Osteoblast (primary cell): ENCODE measurements at regions not wholly inside any gene's neighbourhood (a gene's known extent, or its start where the extent isn't known, plus 50 kb on each side); places are given as distances from the start of the nearest gene placed in this dataset.
A peak's percentile ranks its signal among the peaks of the same experiment; 100 is the strongest.

Experiments used
- DNase-seq: peaks from one replicate; pipeline ENCODE4 v3.0.0; 2011; ENCODE audit warnings: low spot score, mixed read lengths; ENCODE audit not compliant: insufficient read length; ENCODE audit errors: missing footprints
- H2AFZ ChIP-seq: 2 replicates; pipeline ENCODE4 v1.6.0; 2011; ENCODE audit warnings: mild to moderate bottlenecking, low read length
- H3K27ac ChIP-seq: 2 replicates; pipeline ENCODE4 v1.5.1; 2011; ENCODE audit warnings: mild to moderate bottlenecking, low read depth, low read length, moderate library complexity
- H3K27me3 ChIP-seq: 2 replicates; pipeline ENCODE4 v1.6.0; 2012; ENCODE audit warnings: mild to moderate bottlenecking, control low read depth, inconsistent platforms, low read length, moderate library complexity; ENCODE audit not compliant: insufficient read depth
- H3K36me3 ChIP-seq: 2 replicates; pipeline ENCODE4 v1.5.1; 2011; ENCODE audit warnings: mild to moderate bottlenecking, low read length, control low read depth, moderate library complexity; ENCODE audit not compliant: insufficient read depth
- H3K4me1 ChIP-seq: 2 replicates; pipeline ENCODE4 v1.5.1; 2011; ENCODE audit warnings: mild to moderate bottlenecking, low read length, control low read depth, moderate library complexity; ENCODE audit not compliant: insufficient read depth
- H3K4me2 ChIP-seq: 2 replicates; pipeline ENCODE4 v1.6.0; 2011; ENCODE audit warnings: mild to moderate bottlenecking, low read length; ENCODE audit not compliant: insufficient read depth
- H3K4me3 ChIP-seq: fragments of 200-600 bp; sonication (generic); 3 replicates; pipeline ENCODE4 v1.5.1; 2012; ENCODE audit warnings: mild to moderate bottlenecking, low read length, inconsistent platforms; ENCODE audit not compliant: insufficient read depth
- H3K79me2 ChIP-seq: 2 replicates; pipeline ENCODE4 v1.6.0; 2012; ENCODE audit warnings: mild to moderate bottlenecking, low read length, control low read depth, inconsistent platforms; ENCODE audit not compliant: insufficient read depth
- H3K9me3 ChIP-seq: 2 replicates; pipeline ENCODE4 v1.5.1; 2011; ENCODE audit warnings: low read depth, low read length, control low read depth
- H4K20me1 ChIP-seq: 2 replicates; pipeline ENCODE4 v1.6.0; 2012; ENCODE audit warnings: mild to moderate bottlenecking, low read length, control low read depth; ENCODE audit not compliant: insufficient read depth
- TF ChIP-seq, protein P1 (sequence below): IDR thresholded peaks from 2 replicates; pipeline ENCODE4 v1.5.1; 2011; ENCODE audit warnings: mild to moderate bottlenecking, low read depth, low read length, moderate library complexity; ENCODE audit errors: extremely low read depth

DNA sequence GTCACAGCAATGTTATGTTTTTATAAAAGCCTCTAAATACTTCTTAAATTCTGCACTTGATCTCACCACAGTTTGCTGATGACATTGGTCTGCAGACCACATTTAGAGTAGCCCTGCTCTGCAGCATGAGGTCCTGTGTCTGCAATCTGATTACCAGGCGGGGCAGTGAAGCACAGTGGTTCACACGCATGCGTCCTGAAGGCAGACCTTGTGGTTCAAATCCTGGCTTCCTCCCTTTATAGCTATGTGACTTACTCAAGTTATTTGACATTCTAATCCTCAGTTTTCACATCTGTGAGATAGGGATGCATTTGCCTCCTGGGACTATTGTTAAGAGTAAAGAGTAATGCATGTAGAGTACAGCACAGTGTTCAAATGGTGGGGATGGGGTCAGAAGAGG lies 50.3 kb downstream of the BMAL2 start:
- Histone ChIP-seq H3K79me2 (no peaks in the 10 kb centered on the region), H3K36me3 (peaks cover 14% of the 10 kb centered on the region), H3K27me3 (no peaks in the 10 kb centered on the region), H3K4me2 (peak overlapping the region; percentile 73), H4K20me1 (no peaks in the 10 kb centered on the region), H3K9me3 (no peaks in the 10 kb centered on the region), H3K27ac (peak overlapping the region; percentile 60), H3K4me3 (no peak overlapping the region), H2AFZ (no peak overlapping the region), H3K4me1 (peaks cover 30% of the 10 kb centered on the region)
- TF ChIP-seq, protein P1, sequence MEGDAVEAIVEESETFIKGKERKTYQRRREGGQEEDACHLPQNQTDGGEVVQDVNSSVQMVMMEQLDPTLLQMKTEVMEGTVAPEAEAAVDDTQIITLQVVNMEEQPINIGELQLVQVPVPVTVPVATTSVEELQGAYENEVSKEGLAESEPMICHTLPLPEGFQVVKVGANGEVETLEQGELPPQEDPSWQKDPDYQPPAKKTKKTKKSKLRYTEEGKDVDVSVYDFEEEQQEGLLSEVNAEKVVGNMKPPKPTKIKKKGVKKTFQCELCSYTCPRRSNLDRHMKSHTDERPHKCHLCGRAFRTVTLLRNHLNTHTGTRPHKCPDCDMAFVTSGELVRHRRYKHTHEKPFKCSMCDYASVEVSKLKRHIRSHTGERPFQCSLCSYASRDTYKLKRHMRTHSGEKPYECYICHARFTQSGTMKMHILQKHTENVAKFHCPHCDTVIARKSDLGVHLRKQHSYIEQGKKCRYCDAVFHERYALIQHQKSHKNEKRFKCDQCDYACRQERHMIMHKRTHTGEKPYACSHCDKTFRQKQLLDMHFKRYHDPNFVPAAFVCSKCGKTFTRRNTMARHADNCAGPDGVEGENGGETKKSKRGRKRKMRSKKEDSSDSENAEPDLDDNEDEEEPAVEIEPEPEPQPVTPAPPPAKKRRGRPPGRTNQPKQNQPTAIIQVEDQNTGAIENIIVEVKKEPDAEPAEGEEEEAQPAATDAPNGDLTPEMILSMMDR, result no peak
- DNase-seq, result no peak

DNA sequence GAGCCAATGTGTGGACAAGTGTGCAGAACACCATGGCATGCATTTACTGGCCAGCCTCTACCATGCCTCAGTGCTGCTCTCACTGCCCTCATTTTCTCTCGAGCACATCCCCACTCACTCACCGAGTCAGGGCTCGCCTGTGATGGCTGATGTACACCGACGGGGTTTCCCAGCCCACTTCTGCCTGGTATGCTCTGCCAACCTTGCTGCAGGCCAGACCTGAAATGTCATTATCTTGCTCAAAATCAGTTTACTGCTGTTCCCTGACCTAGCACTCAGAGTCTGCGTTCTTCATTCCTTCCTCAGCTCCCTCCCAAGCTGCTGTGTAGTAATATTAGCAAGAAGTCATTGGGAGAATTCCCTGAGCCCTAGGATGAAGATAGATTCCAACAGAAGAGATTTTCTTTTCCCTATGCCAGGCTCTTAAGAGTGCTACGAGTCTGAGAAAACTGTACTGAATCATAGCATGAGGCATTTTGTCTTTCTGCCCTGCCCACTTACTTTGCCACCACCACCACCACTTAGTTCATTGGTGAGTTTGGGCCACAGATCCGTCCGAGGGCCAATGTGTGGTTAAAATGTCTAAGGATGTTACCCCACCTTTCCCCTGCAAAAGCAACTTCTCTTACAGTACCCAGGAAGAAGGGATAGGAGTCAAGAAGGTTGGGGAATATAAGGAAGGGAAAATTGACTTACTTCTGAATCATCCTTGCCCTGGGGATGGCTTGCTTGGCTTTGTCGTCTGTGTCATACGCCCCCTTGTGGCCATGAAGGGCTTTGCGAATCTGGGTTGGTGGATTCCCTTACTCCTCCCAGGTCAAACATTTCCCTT lies 51.0 kb downstream of the BMAL2 start:
- Histone ChIP-seq H3K27me3 (no peaks in the 10 kb centered on the region), H3K4me1 (peaks cover 30% of the 10 kb centered on the region), H3K4me3 (peak overlapping the region; percentile 49), H4K20me1 (no peaks in the 10 kb centered on the region), H3K36me3 (peaks cover 14% of the 10 kb centered on the region), H3K4me2 (peak overlapping the region; percentile 73), H3K9me3 (no peaks in the 10 kb centered on the region), H3K79me2 (no peaks in the 10 kb centered on the region), H3K27ac (peak overlapping the region; percentile 60), H2AFZ (peak overlapping the region; percentile 86)
- peak; percentile 92 for DNase-seq
- TF ChIP-seq, protein P1, result peak; percentile 99

DNA sequence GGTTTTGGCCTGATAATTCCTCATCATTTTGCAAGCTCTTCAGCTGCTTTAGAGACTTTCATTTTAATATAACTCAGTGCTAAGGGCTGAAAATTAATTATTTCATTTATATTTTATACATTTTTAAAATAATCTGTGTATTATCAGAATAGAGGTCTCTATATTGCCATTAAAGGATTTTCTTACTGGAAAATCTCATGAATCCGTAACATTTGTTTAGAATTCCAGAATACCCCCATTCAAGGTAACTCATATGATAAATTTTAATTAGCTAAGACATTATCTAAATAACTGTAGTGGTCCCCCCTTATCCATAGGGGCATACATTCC lies 51.6 kb downstream of the BMAL2 start:
- Histone ChIP-seq H2AFZ (no peak overlapping the region), H3K4me1 (peaks cover 30% of the 10 kb centered on the region), H3K4me3 (no peak overlapping the region), H3K27me3 (no peaks in the 10 kb centered on the region), H3K36me3 (peaks cover 14% of the 10 kb centered on the region), H3K79me2 (no peaks in the 10 kb centered on the region), H3K4me2 (peak overlapping the region; percentile 73), H4K20me1 (no peaks in the 10 kb centered on the region), H3K27ac (peak overlapping the region; percentile 60), H3K9me3 (no peaks in the 10 kb centered on the region)
- TF ChIP-seq, protein P1, result no peak
- DNase-seq, result no peak

DNA sequence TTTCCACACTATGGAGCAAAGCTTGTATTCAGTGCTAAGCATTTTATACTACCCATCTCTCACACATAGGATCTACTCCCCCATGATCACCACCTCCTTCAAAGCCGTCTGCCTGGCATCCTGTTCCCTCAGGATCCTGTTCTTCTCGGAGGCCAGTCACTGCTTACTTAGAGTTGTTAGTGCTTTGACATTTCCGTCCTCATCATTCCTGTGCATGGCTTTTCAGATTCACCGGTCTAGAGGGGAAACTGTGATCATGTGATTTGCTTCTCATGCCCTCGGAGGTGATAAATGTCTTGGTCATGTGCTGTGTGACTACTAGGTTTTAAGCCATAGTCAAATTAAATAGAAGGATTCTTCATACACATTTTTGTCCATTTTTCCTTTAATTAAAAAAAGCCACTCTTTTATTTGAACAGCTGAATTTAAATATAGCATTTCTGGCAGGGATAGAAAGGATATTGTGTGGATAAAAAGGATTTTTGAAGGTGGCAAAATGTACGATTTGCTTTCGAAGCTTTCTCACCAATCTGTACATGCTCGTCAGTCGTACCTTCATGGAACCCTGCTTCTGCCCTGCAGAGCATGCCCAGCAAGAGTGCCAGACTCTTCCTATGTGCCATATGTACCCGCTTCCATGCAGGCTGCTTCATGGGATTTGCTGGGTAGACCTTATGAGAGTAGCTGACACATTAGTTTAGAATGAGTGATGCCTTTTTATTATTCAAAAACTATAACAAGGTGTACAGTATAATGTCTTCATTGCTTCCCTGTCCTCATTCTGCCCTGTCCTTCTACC lies 53.3 kb downstream of the BMAL2 start:
- Histone ChIP-seq H3K4me3 (no peak overlapping the region), H4K20me1 (no peaks in the 10 kb centered on the region), H3K4me1 (peaks cover 30% of the 10 kb centered on the region), H3K36me3 (peaks cover 14% of the 10 kb centered on the region), H3K27ac (no peak overlapping the region), H3K4me2 (no peak overlapping the region), H3K27me3 (no peaks in the 10 kb centered on the region), H2AFZ (no peak overlapping the region), H3K79me2 (no peaks in the 10 kb centered on the region), H3K9me3 (no peaks in the 10 kb centered on the region)
- DNase-seq, result peak; percentile 49
- TF ChIP-seq, protein P1, result no peak
